HepG2 (cell line): ENCODE measurements at regions not wholly inside any gene's neighbourhood (a gene's known extent, or its start where the extent isn't known, plus 50 kb on each side); places are given as distances from the start of the nearest gene placed in this dataset.

ENCODE experiments used
- EEA1 ChIP-seq: sonication (generic); formaldehyde crosslinking; IDR thresholded peaks from 2 replicates; pipeline ENCODE4 v1.5.1; 2020; ENCODE audit warnings: mild to moderate bottlenecking, missing genetic modification reagents, borderline replicate concordance
- EED ChIP-seq: sonication (generic); formaldehyde crosslinking; IDR thresholded peaks from 2 replicates; pipeline ENCODE4 v1.5.0; 2020; ENCODE audit warnings: mild to moderate bottlenecking, missing genetic modification reagents
- TF ChIP-seq, protein P1 (sequence below): sonication (generic); formaldehyde crosslinking; IDR thresholded peaks from 2 replicates; pipeline ENCODE4 v1.8.0; 2022; ENCODE audit warnings: missing genetic modification reagents, mild to moderate bottlenecking, moderate library complexity, borderline replicate concordance
- TF ChIP-seq, protein P2 (sequence below): sonication (generic); formaldehyde crosslinking; IDR thresholded peaks from 2 replicates; pipeline ENCODE4 v1.4.0; 2020; ENCODE audit warnings: missing genetic modification reagents, borderline replicate concordance
- TF ChIP-seq, protein P3 (sequence below): sonication (generic); formaldehyde crosslinking; IDR thresholded peaks from 2 replicates; pipeline ENCODE4 v1.4.0; 2020; ENCODE audit warnings: missing genetic modification reagents

DNA sequence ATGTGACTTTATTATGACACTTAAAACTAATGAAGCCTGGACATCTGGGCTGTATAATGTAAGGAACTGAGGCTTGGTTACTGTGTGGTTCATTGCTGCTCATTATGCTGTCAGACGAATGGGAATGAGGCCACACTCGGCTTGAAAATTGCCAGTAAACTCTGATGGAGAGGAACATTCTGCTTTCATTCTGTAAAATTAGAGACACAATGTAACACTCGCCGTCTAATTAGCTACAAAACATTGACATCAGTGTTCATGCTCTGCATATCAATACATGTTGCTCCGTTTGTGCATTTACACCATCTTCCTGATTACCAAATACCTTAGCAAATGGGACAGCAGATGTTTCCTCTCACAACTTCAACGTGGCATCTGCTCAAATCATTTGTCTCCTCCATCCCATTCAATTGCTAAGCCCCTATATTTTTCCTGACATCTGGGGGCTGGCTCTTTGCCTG is 133.0 kb downstream of the SLC28A3 start (continued):
- TF ChIP-seq, protein P1, sequence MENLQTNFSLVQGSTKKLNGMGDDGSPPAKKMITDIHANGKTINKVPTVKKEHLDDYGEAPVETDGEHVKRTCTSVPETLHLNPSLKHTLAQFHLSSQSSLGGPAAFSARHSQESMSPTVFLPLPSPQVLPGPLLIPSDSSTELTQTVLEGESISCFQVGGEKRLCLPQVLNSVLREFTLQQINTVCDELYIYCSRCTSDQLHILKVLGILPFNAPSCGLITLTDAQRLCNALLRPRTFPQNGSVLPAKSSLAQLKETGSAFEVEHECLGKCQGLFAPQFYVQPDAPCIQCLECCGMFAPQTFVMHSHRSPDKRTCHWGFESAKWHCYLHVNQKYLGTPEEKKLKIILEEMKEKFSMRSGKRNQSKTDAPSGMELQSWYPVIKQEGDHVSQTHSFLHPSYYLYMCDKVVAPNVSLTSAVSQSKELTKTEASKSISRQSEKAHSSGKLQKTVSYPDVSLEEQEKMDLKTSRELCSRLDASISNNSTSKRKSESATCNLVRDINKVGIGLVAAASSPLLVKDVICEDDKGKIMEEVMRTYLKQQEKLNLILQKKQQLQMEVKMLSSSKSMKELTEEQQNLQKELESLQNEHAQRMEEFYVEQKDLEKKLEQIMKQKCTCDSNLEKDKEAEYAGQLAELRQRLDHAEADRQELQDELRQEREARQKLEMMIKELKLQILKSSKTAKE (CRISPR knock-in tag): no peak
- TF ChIP-seq EEA1 (no peak), EED (CRISPR knock-in tag) (no peak)
- TF ChIP-seq, protein P2, sequence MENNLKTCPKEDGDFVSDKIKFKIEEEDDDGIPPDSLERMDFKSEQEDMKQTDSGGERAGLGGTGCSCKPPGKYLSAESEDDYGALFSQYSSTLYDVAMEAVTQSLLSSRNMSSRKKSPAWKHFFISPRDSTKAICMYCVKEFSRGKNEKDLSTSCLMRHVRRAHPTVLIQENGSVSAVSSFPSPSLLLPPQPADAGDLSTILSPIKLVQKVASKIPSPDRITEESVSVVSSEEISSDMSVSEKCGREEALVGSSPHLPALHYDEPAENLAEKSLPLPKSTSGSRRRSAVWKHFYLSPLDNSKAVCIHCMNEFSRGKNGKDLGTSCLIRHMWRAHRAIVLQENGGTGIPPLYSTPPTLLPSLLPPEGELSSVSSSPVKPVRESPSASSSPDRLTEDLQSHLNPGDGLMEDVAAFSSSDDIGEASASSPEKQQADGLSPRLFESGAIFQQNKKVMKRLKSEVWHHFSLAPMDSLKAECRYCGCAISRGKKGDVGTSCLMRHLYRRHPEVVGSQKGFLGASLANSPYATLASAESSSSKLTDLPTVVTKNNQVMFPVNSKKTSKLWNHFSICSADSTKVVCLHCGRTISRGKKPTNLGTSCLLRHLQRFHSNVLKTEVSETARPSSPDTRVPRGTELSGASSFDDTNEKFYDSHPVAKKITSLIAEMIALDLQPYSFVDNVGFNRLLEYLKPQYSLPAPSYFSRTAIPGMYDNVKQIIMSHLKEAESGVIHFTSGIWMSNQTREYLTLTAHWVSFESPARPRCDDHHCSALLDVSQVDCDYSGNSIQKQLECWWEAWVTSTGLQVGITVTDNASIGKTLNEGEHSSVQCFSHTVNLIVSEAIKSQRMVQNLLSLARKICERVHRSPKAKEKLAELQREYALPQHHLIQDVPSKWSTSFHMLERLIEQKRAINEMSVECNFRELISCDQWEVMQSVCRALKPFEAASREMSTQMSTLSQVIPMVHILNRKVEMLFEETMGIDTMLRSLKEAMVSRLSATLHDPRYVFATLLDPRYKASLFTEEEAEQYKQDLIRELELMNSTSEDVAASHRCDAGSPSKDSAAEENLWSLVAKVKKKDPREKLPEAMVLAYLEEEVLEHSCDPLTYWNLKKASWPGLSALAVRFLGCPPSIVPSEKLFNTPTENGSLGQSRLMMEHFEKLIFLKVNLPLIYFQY (CRISPR knock-in tag): no peak
- TF ChIP-seq, protein P3, sequence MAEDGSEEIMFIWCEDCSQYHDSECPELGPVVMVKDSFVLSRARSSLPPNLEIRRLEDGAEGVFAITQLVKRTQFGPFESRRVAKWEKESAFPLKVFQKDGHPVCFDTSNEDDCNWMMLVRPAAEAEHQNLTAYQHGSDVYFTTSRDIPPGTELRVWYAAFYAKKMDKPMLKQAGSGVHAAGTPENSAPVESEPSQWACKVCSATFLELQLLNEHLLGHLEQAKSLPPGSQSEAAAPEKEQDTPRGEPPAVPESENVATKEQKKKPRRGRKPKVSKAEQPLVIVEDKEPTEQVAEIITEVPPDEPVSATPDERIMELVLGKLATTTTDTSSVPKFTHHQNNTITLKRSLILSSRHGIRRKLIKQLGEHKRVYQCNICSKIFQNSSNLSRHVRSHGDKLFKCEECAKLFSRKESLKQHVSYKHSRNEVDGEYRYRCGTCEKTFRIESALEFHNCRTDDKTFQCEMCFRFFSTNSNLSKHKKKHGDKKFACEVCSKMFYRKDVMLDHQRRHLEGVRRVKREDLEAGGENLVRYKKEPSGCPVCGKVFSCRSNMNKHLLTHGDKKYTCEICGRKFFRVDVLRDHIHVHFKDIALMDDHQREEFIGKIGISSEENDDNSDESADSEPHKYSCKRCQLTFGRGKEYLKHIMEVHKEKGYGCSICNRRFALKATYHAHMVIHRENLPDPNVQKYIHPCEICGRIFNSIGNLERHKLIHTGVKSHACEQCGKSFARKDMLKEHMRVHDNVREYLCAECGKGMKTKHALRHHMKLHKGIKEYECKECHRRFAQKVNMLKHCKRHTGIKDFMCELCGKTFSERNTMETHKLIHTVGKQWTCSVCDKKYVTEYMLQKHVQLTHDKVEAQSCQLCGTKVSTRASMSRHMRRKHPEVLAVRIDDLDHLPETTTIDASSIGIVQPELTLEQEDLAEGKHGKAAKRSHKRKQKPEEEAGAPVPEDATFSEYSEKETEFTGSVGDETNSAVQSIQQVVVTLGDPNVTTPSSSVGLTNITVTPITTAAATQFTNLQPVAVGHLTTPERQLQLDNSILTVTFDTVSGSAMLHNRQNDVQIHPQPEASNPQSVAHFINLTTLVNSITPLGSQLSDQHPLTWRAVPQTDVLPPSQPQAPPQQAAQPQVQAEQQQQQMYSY (CRISPR knock-in tag): no peak
